ENCODE measurements at regions not wholly inside any gene's neighbourhood (a gene's known extent, or its start where the extent isn't known, plus 50 kb on each side); places are given as distances from the start of the nearest gene placed in this dataset.

GRCh38 chr7:145263886-145264285 lies 428.0 kb upstream of the TPK1 start:
- no peak for TF ChIP-seq POLR2A (IDR thresholded peaks at IDR 0.05)
- TF ChIP-seq CTCF (IDR thresholded peaks at IDR 0.05) = no peak
- no peak for TF ChIP-seq POLR2AphosphoS5 (IDR thresholded peaks at IDR 0.05)

All from breast epithelium (tissue), 3 donors.